ENCODE measurements at regions not wholly inside any gene's neighbourhood (a gene's known extent, or its start where the extent isn't known, plus 50 kb on each side); places are given as distances from the start of the nearest gene placed in this dataset.
A peak's percentile ranks its signal among the peaks of the same experiment; 100 is the strongest.

GRCh38 chr6:54702772-54703171 is 143.8 kb upstream of the FAM83B start:
- H3K27me3 ChIP-seq (ENCODE audit: control insufficient read depth in 2 of 2, insufficient read depth in 2 of 2, low read length in 2 of 2): no peaks in the 10 kb centered on the region
- no peak overlapping the region for H3K9ac ChIP-seq (ENCODE audit: low read depth in 1 of 2, low read length in 2 of 2)
- H3K27ac ChIP-seq (ENCODE audit: low read depth in 2 of 2, low read length in 2 of 2): no peak overlapping the region
- no peaks in the 10 kb centered on the region for H3K36me3 ChIP-seq (ENCODE audit: control insufficient read depth in 2 of 2, insufficient read depth in 2 of 2, low read length in 2 of 2)
- no peaks in the 10 kb centered on the region for H3K9me3 ChIP-seq (ENCODE audit: control insufficient read depth in 2 of 2, low read length in 2 of 2)
- H3K4me3 ChIP-seq (ENCODE audit: low read length in 2 of 2): no peak overlapping the region
- H3K4me1 ChIP-seq (ENCODE audit: control insufficient read depth in 2 of 2, insufficient read depth in 2 of 2, low read length in 2 of 2): no peaks in the 10 kb centered on the region

- no peaks in the 10 kb centered on the region for H3K9me3 ChIP-seq (ENCODE audit: control insufficient read depth in 2 of 2, low read length in 2 of 2)
- no peak overlapping the region for H3K27ac ChIP-seq (ENCODE audit: low read depth in 2 of 2, low read length in 2 of 2)
- no peaks in the 10 kb centered on the region for H3K27me3 ChIP-seq (ENCODE audit: control insufficient read depth in 2 of 2, insufficient read depth in 2 of 2, low read length in 2 of 2)
- H3K9ac ChIP-seq (ENCODE audit: low read depth in 1 of 2, low read length in 2 of 2): no peak overlapping the region
- no peaks in the 10 kb centered on the region for H3K36me3 ChIP-seq (ENCODE audit: control insufficient read depth in 2 of 2, insufficient read depth in 2 of 2, low read length in 2 of 2)
- H3K4me3 ChIP-seq (ENCODE audit: low read length in 2 of 2): no peak overlapping the region
- no peaks in the 10 kb centered on the region for H3K4me1 ChIP-seq (ENCODE audit: control insufficient read depth in 2 of 2, insufficient read depth in 2 of 2, low read length in 2 of 2)
Observed at GRCh38 chr6:54706391-54706790, 140.2 kb upstream of the FAM83B start.

GRCh38 chr6:54706844-54707605 is 139.5 kb upstream of the FAM83B start:
- Histone ChIP-seq H3K27ac (ENCODE audit: low read depth in 2 of 2, low read length in 2 of 2) (no peak overlapping the region), H3K9me3 (ENCODE audit: control insufficient read depth in 2 of 2, low read length in 2 of 2) (no peaks in the 10 kb centered on the region), H3K36me3 (ENCODE audit: control insufficient read depth in 2 of 2, insufficient read depth in 2 of 2, low read length in 2 of 2) (no peaks in the 10 kb centered on the region), H3K9ac (ENCODE audit: low read depth in 1 of 2, low read length in 2 of 2) (no peak overlapping the region), H3K4me3 (ENCODE audit: low read length in 2 of 2) (no peak overlapping the region), H3K27me3 (ENCODE audit: control insufficient read depth in 2 of 2, insufficient read depth in 2 of 2, low read length in 2 of 2) (no peaks in the 10 kb centered on the region), H3K4me1 (ENCODE audit: control insufficient read depth in 2 of 2, insufficient read depth in 2 of 2, low read length in 2 of 2) (no peaks in the 10 kb centered on the region)

DNA sequence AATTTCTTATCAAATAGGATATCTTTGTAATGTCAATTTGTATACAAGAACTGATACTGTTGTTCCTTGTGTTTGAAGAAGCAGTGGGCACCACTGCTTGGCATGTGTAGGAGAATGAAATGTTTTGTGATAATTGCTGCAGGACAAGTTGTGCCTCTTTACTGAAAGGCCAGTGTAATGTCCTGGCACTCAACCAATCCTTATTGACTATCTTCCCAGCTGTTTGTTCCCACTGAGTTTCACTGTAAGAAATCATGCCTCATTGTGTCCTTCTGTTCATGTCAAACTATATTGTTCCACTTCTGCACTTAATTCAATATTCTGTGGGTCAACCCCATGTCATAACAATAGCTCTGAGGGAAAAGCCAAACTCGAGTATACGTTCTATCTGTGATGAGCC is 136.1 kb upstream of the FAM83B start:
- H3K9ac ChIP-seq (ENCODE audit: low read depth in 1 of 2, low read length in 2 of 2): no peak overlapping the region
- H3K4me1 ChIP-seq (ENCODE audit: control insufficient read depth in 2 of 2, insufficient read depth in 2 of 2, low read length in 2 of 2): no peaks in the 10 kb centered on the region
- H3K27ac ChIP-seq (ENCODE audit: low read depth in 2 of 2, low read length in 2 of 2): no peak overlapping the region

GRCh38 chr6:54716010-54716409 is 130.6 kb upstream of the FAM83B start:
- H3K4me1 ChIP-seq (ENCODE audit: control insufficient read depth in 2 of 2, insufficient read depth in 2 of 2, low read length in 2 of 2): peaks cover 0 to 2% of the 10 kb centered on the region in 2 donors
- H3K9ac ChIP-seq (ENCODE audit: low read depth in 1 of 2, low read length in 2 of 2): no peak overlapping the region
- no peak overlapping the region for H3K4me3 ChIP-seq (ENCODE audit: low read length in 2 of 2)
- H3K27me3 ChIP-seq (ENCODE audit: control insufficient read depth in 2 of 2, insufficient read depth in 2 of 2, low read length in 2 of 2): no peaks in the 10 kb centered on the region
- no peaks in the 10 kb centered on the region for H3K36me3 ChIP-seq (ENCODE audit: control insufficient read depth in 2 of 2, insufficient read depth in 2 of 2, low read length in 2 of 2)
- no peak overlapping the region for H3K27ac ChIP-seq (ENCODE audit: low read depth in 2 of 2, low read length in 2 of 2)
- no peaks in the 10 kb centered on the region for H3K9me3 ChIP-seq (ENCODE audit: control insufficient read depth in 2 of 2, low read length in 2 of 2)

More for the DNA sequence above, 136.1 kb upstream of the FAM83B start:
- no peaks in the 10 kb centered on the region for H3K27me3 ChIP-seq (ENCODE audit: control insufficient read depth in 2 of 2, insufficient read depth in 2 of 2, low read length in 2 of 2)
- H3K36me3 ChIP-seq (ENCODE audit: control insufficient read depth in 2 of 2, insufficient read depth in 2 of 2, low read length in 2 of 2): no peaks in the 10 kb centered on the region
- H3K4me3 ChIP-seq (ENCODE audit: low read length in 2 of 2): no peak overlapping the region
- H3K9me3 ChIP-seq (ENCODE audit: control insufficient read depth in 2 of 2, low read length in 2 of 2): no peaks in the 10 kb centered on the region

- H3K27ac ChIP-seq (ENCODE audit: low read depth in 2 of 2, low read length in 2 of 2): no peak overlapping the region
- H3K9ac ChIP-seq (ENCODE audit: low read depth in 1 of 2, low read length in 2 of 2): no peak overlapping the region
- peaks cover 0 to 2% of the 10 kb centered on the region in 2 donors for H3K4me1 ChIP-seq (ENCODE audit: control insufficient read depth in 2 of 2, insufficient read depth in 2 of 2, low read length in 2 of 2)
- H3K27me3 ChIP-seq (ENCODE audit: control insufficient read depth in 2 of 2, insufficient read depth in 2 of 2, low read length in 2 of 2): no peaks in the 10 kb centered on the region
- H3K9me3 ChIP-seq (ENCODE audit: control insufficient read depth in 2 of 2, low read length in 2 of 2): no peaks in the 10 kb centered on the region
- no peak overlapping the region for H3K4me3 ChIP-seq (ENCODE audit: low read length in 2 of 2)
- H3K36me3 ChIP-seq (ENCODE audit: control insufficient read depth in 2 of 2, insufficient read depth in 2 of 2, low read length in 2 of 2): no peaks in the 10 kb centered on the region
Observed at GRCh38 chr6:54716877-54717276, 129.7 kb upstream of the FAM83B start.

DNA sequence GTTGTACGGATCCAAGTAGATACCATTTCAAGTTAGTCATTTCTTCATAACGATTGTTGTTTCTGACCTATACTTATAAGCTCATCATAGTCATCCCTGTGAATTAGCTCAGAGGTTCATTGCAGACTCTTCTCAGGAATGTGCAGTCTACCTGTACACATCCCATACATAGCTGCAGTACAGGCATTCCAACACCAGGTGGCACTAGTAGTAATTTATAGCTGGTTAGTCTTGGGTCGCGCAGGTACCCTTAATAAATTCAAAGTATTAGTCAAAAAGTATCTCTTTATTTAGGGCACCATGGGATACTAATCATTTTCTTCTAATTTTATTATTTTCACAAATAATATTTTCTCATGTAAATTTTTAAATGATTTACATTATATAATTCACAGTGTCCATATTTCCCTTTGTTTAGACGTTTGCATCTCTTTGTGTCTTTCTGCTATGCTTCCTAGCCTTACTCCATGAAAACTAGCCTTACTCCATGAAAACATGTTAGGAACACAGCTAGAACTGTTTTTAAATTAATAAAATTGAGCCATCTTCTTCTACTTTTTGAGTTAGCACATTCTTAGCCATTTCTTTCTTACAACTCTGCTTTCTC is 128.6 kb upstream of the FAM83B start:
- H3K9ac ChIP-seq (ENCODE audit: low read depth in 1 of 2, low read length in 2 of 2): no peak overlapping the region
- H3K27me3 ChIP-seq (ENCODE audit: control insufficient read depth in 2 of 2, insufficient read depth in 2 of 2, low read length in 2 of 2): no peaks in the 10 kb centered on the region
- H3K9me3 ChIP-seq (ENCODE audit: control insufficient read depth in 2 of 2, low read length in 2 of 2): no peaks in the 10 kb centered on the region
- peak overlapping the region; percentile 33 to 62 for H3K4me3 ChIP-seq (ENCODE audit: low read length in 2 of 2)
- H3K27ac ChIP-seq (ENCODE audit: low read depth in 2 of 2, low read length in 2 of 2): peak overlapping the region in 1 of 2 donors; percentile 31
- H3K4me1 ChIP-seq (ENCODE audit: control insufficient read depth in 2 of 2, insufficient read depth in 2 of 2, low read length in 2 of 2): peaks cover 0 to 2% of the 10 kb centered on the region in 2 donors
- H3K36me3 ChIP-seq (ENCODE audit: control insufficient read depth in 2 of 2, insufficient read depth in 2 of 2, low read length in 2 of 2): no peaks in the 10 kb centered on the region

GRCh38 chr6:54718541-54719023 is 128.0 kb upstream of the FAM83B start:
- peak overlapping the region; percentile 33 to 62 for H3K4me3 ChIP-seq (ENCODE audit: low read length in 2 of 2)

GRCh38 chr6:54719131-54719530 is 127.4 kb upstream of the FAM83B start:
- H3K9ac ChIP-seq (ENCODE audit: low read depth in 1 of 2, low read length in 2 of 2): no peak overlapping the region
- no peaks in the 10 kb centered on the region for H3K27me3 ChIP-seq (ENCODE audit: control insufficient read depth in 2 of 2, insufficient read depth in 2 of 2, low read length in 2 of 2)
- H3K27ac ChIP-seq (ENCODE audit: low read depth in 2 of 2, low read length in 2 of 2): no peak overlapping the region
- no peaks in the 10 kb centered on the region for H3K9me3 ChIP-seq (ENCODE audit: control insufficient read depth in 2 of 2, low read length in 2 of 2)
- peaks cover 0 to 2% of the 10 kb centered on the region in 2 donors for H3K4me1 ChIP-seq (ENCODE audit: control insufficient read depth in 2 of 2, insufficient read depth in 2 of 2, low read length in 2 of 2)
- H3K36me3 ChIP-seq (ENCODE audit: control insufficient read depth in 2 of 2, insufficient read depth in 2 of 2, low read length in 2 of 2): no peaks in the 10 kb centered on the region
- H3K4me3 ChIP-seq (ENCODE audit: low read length in 2 of 2): peak overlapping the region in 1 of 2 donors; percentile 8

More at GRCh38 chr6:54718541-54719023, 128.0 kb upstream of the FAM83B start:
- no peaks in the 10 kb centered on the region for H3K9me3 ChIP-seq (ENCODE audit: control insufficient read depth in 2 of 2, low read length in 2 of 2)
- H3K27ac ChIP-seq (ENCODE audit: low read depth in 2 of 2, low read length in 2 of 2): peak overlapping the region; percentile 31 to 43
- no peaks in the 10 kb centered on the region for H3K27me3 ChIP-seq (ENCODE audit: control insufficient read depth in 2 of 2, insufficient read depth in 2 of 2, low read length in 2 of 2)
- H3K36me3 ChIP-seq (ENCODE audit: control insufficient read depth in 2 of 2, insufficient read depth in 2 of 2, low read length in 2 of 2): no peaks in the 10 kb centered on the region
- no peak overlapping the region for H3K9ac ChIP-seq (ENCODE audit: low read depth in 1 of 2, low read length in 2 of 2)
- peaks cover 0 to 2% of the 10 kb centered on the region in 2 donors for H3K4me1 ChIP-seq (ENCODE audit: control insufficient read depth in 2 of 2, insufficient read depth in 2 of 2, low read length in 2 of 2)

DNA sequence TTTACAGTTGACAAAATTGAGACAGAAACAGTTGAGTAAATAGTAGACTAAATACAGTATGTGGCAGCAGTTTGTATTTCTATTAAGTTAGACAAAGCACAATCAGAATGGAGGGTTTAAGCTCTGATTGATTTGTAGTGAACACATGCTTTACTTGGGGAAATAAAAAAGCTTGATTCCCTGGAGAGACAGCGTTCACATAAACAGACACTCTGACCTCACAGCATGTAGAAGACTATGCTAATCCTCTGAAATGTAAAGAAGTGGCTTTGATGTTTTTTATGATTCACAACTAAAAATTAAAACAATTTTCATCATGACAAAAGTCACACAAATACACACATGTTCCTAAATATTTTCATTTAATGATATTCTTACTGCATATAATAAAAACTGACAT is 126.9 kb upstream of the FAM83B start:
- Histone ChIP-seq H3K9ac (ENCODE audit: low read depth in 1 of 2, low read length in 2 of 2) (no peak overlapping the region), H3K4me3 (ENCODE audit: low read length in 2 of 2) (no peak overlapping the region), H3K9me3 (ENCODE audit: control insufficient read depth in 2 of 2, low read length in 2 of 2) (no peaks in the 10 kb centered on the region), H3K36me3 (ENCODE audit: control insufficient read depth in 2 of 2, insufficient read depth in 2 of 2, low read length in 2 of 2) (no peaks in the 10 kb centered on the region), H3K27ac (ENCODE audit: low read depth in 2 of 2, low read length in 2 of 2) (no peak overlapping the region), H3K27me3 (ENCODE audit: control insufficient read depth in 2 of 2, insufficient read depth in 2 of 2, low read length in 2 of 2) (no peaks in the 10 kb centered on the region), H3K4me1 (ENCODE audit: control insufficient read depth in 2 of 2, insufficient read depth in 2 of 2, low read length in 2 of 2) (peaks cover 0 to 2% of the 10 kb centered on the region in 2 donors)
